ENCODE measurements at regions not wholly inside any gene's neighbourhood (a gene's known extent, or its start where the extent isn't known, plus 50 kb on each side); places are given as distances from the start of the nearest gene placed in this dataset.

DNA sequence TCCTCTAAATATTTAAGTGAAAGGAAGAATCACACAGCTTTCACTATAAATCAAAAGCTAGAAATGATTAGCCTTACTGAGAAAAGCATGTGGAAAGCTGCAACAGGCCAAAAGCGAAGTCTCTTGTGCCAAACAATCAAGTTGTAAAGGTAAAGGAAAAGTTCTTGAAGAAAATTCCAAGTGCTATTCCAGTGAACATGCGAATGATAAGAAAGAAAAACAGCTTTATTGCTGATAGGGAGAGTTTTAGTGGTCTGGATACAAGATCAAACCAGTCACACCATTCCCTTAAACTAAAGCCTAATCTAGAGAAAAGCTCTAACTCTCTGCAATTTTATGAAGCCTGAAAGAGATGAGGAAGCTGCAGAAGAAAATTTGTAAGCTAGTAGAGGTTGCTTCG lies 190.9 kb downstream of the BTG1 start:
- Mint-ChIP-seq H3K27me3 (ENCODE audit: low read depth, poor library complexity) (peaks cover 3% of the 10 kb centered on the region), H3K4me1 (no peaks in the 10 kb centered on the region), H3K27ac (no peak overlapping the region), H3K4me3 (no peak overlapping the region), H3K9me3 (peaks cover 14% of the 10 kb centered on the region), H3K36me3 (ENCODE audit: low read depth) (peaks cover 5% of the 10 kb centered on the region)
- DNase-seq, result no peak
- TF ChIP-seq, protein P1, sequence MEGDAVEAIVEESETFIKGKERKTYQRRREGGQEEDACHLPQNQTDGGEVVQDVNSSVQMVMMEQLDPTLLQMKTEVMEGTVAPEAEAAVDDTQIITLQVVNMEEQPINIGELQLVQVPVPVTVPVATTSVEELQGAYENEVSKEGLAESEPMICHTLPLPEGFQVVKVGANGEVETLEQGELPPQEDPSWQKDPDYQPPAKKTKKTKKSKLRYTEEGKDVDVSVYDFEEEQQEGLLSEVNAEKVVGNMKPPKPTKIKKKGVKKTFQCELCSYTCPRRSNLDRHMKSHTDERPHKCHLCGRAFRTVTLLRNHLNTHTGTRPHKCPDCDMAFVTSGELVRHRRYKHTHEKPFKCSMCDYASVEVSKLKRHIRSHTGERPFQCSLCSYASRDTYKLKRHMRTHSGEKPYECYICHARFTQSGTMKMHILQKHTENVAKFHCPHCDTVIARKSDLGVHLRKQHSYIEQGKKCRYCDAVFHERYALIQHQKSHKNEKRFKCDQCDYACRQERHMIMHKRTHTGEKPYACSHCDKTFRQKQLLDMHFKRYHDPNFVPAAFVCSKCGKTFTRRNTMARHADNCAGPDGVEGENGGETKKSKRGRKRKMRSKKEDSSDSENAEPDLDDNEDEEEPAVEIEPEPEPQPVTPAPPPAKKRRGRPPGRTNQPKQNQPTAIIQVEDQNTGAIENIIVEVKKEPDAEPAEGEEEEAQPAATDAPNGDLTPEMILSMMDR (IDR thresholded peaks at IDR 0.05), result no peak

DNA sequence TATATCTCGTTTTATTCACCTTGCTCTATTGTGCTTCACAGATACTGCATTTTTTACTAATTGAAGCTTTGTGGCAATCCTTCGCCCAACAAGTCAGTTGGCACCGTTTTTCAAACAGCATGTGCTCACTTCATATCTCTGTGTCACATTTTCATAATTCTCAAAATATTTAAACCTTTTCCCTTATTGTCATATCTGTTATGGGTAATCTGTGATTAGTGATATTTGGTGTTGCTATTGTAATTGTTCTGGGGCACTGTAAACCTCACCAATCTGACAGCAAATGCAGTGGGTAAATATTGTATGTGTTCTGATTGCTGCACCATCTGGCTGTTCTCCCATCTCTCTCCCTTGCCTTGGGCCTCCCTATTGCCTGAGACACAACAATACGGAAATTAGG lies 191.3 kb downstream of the BTG1 start:
- Mint-ChIP-seq H3K27ac (no peak overlapping the region), H3K9me3 (peaks cover 14% of the 10 kb centered on the region), H3K4me3 (no peak overlapping the region), H3K36me3 (ENCODE audit: low read depth) (peaks cover 5% of the 10 kb centered on the region), H3K4me1 (no peaks in the 10 kb centered on the region), H3K27me3 (ENCODE audit: low read depth, poor library complexity) (peaks cover 3% of the 10 kb centered on the region)
- no peak for DNase-seq
- TF ChIP-seq, protein P1 (IDR thresholded peaks at IDR 0.05), result no peak

DNA sequence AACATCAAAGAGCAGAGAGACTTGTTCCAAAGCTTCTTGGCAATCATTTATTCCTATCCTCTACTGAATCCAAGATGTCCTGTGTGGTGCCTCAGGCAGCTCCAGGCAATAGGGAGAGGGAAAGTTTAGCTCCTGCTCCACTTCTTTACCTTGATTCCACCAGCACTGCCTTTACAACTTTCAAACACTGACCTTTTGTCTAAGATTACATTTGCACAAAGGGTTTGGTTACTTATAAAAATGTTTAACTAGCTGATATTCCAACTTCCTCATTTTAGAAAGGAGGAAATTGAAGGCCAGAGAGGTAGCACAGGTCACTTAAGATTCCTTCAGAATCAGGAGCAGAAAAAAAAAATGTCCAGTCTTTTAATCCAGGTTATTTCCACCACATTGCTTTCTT lies 192.7 kb downstream of the BTG1 start:
- TF ChIP-seq, protein P1 (IDR thresholded peaks at IDR 0.05), result no peak
- Mint-ChIP-seq H3K36me3 (ENCODE audit: low read depth) (peaks cover 5% of the 10 kb centered on the region), H3K27me3 (ENCODE audit: low read depth, poor library complexity) (peaks cover 3% of the 10 kb centered on the region), H3K9me3 (peaks cover 14% of the 10 kb centered on the region), H3K27ac (no peak overlapping the region), H3K4me1 (no peaks in the 10 kb centered on the region), H3K4me3 (no peak overlapping the region)
- DNase-seq, result no peak

DNA sequence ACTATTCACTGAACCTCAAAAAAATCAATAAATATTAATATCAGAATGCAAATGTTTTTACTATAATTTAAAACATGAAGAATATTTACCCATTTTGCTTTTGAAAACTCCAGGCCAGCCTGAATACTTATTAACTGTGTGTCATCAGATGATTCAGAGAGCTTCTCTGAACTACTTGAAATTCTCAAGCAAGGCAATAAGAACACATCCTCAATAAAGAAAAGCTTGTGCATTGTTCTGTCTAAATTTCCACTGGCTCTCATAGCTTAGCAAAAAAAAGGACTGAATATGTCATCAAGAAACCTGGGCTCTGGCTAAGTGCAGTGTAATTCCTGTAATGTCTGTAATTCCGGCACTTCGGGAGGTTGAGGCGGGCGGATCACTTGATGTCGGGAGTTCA lies 194.1 kb downstream of the BTG1 start:
- Mint-ChIP-seq H3K4me3 (no peak overlapping the region), H3K9me3 (peaks cover 10% of the 10 kb centered on the region), H3K36me3 (ENCODE audit: low read depth) (peaks cover 5% of the 10 kb centered on the region), H3K27me3 (ENCODE audit: low read depth, poor library complexity) (no peaks in the 10 kb centered on the region), H3K27ac (no peak overlapping the region), H3K4me1 (no peaks in the 10 kb centered on the region)
- DNase-seq, result no peak
- TF ChIP-seq, protein P1 (IDR thresholded peaks at IDR 0.05), result no peak

DNA sequence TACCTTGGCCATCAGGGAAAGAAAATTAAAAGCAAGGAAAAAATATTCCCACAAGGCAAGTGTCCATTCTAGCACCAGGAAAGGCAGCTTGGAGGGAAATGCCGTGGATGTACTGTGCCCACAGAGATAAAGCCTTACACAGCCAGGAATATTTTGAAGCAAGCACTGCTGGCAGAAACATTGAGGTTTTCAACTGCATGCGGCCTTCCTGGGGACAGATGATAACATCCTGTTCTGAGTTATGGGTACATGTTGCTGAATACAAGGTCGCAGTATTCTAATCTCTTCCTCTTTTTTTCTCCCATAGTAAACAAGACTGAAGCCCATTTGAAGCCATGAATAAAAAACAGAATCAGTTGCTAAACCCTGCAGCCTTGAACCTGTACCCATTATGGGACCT lies 197.1 kb downstream of the BTG1 start:
- Mint-ChIP-seq H3K4me1 (no peaks in the 10 kb centered on the region), H3K36me3 (ENCODE audit: low read depth) (no peaks in the 10 kb centered on the region), H3K9me3 (no peaks in the 10 kb centered on the region), H3K27ac (no peak overlapping the region), H3K4me3 (no peak overlapping the region), H3K27me3 (ENCODE audit: low read depth, poor library complexity) (no peaks in the 10 kb centered on the region)
- no peak for DNase-seq
- TF ChIP-seq, protein P1 (IDR thresholded peaks at IDR 0.05), result no peak

DNA sequence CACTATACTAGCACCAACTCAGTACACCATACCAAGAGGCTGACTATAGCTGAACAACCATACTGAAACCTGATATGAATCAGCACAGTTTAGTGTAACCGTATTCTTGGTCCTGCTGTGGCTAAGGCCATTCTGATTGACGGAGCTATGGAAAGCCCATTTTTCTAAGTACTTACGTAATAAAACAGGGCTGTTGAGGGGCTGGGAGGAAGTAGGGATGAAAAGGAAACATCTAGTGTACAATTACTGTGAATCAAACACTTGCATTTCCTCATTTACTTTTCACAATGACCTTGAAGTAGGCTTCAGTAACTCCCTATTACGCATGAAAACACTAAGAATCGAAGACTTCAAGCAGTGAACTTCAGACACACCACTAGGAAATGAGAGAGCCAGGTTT lies 198.2 kb downstream of the BTG1 start:
- Mint-ChIP-seq H3K27ac (no peak overlapping the region), H3K4me3 (no peak overlapping the region), H3K4me1 (no peaks in the 10 kb centered on the region), H3K36me3 (ENCODE audit: low read depth) (no peaks in the 10 kb centered on the region), H3K27me3 (ENCODE audit: low read depth, poor library complexity) (no peaks in the 10 kb centered on the region), H3K9me3 (no peaks in the 10 kb centered on the region)
- TF ChIP-seq, protein P1 (IDR thresholded peaks at IDR 0.05), result no peak
- no peak for DNase-seq

All from nephron progenitor cell (in vitro differentiated cells).